WTC11 (cell line): ENCODE measurements at regions not wholly inside any gene's neighbourhood (a gene's known extent, or its start where the extent isn't known, plus 50 kb on each side); places are given as distances from the start of the nearest gene placed in this dataset.

Source experiments
- ATAC-seq: fragments of 200-7000 bp; cut with Tn5 transposase; 2 replicates; pipeline ENCODE4 v1.10.0; 2021; ENCODE audit warnings: mild to moderate bottlenecking, moderate library complexity
- CTCF ChIA-PET: fragments of 300-600 bp; sonication (Branson Sonifier 250); formaldehyde crosslinking; loops from one replicate; lab custom pipeline; 2021; ENCODE audit warnings: antibody characterized with exemption; lab: Charles Lee
- POLR2A ChIA-PET: fragments of 350-600 bp; sonication (Branson Sonifier 250); formaldehyde crosslinking; loops from one replicate; lab custom pipeline; 2021; ENCODE audit warnings: antibody characterized with exemption; lab: Charles Lee
- DNase-seq: peaks from one replicate; pipeline ENCODE4 v3.0.0; 2021; ENCODE audit warnings: low spot score
- H3K27ac Mint-ChIP-seq: 2 replicates; pipeline ENCODE4 v1.8.0; 2021; ENCODE audit warnings: mixed read lengths
- H3K27me3 Mint-ChIP-seq: 2 replicates; pipeline ENCODE4 v1.8.0; 2021; ENCODE audit warnings: low read depth, mild to moderate bottlenecking, moderate library complexity, mixed read lengths
- H3K36me3 Mint-ChIP-seq: 2 replicates; pipeline ENCODE4 v1.8.0; 2021; ENCODE audit warnings: mixed read lengths
- H3K4me1 Mint-ChIP-seq: 2 replicates; pipeline ENCODE4 v1.8.0; 2022; ENCODE audit warnings: mixed read lengths
- H3K4me3 Mint-ChIP-seq: 2 replicates; pipeline ENCODE4 v1.8.0; 2021; ENCODE audit warnings: mild to moderate bottlenecking, moderate library complexity, mixed read lengths
- H3K9me3 Mint-ChIP-seq: 2 replicates; pipeline ENCODE4 v1.8.0; 2021; ENCODE audit warnings: mixed read lengths
- CREB1 ChIP-seq: sonication (generic); formaldehyde crosslinking; IDR thresholded peaks from 2 replicates; pipeline ENCODE4 v1.8.0; 2023; ENCODE audit warnings: mild to moderate bottlenecking, missing genetic modification reagents
- FOXJ3 ChIP-seq: sonication (generic); formaldehyde crosslinking; IDR thresholded peaks from 2 replicates; pipeline ENCODE4 v1.9.0; 2021; ENCODE audit warnings: missing genetic modification reagents, mild to moderate bottlenecking, borderline replicate concordance
- FOXP1 ChIP-seq: sonication (generic); formaldehyde crosslinking; IDR thresholded peaks from 2 replicates; pipeline ENCODE4 v1.8.0; 2022; ENCODE audit warnings: missing genetic modification reagents, mild to moderate bottlenecking, moderate library complexity, borderline replicate concordance
- GABPB1 ChIP-seq: sonication (generic); formaldehyde crosslinking; IDR thresholded peaks from 2 replicates; pipeline ENCODE4 v1.8.1; 2023; ENCODE audit warnings: mild to moderate bottlenecking, missing genetic modification reagents
- JUN ChIP-seq: sonication (generic); formaldehyde crosslinking; IDR thresholded peaks from 2 replicates; pipeline ENCODE4 v1.8.0; 2023; ENCODE audit warnings: mild to moderate bottlenecking, missing genetic modification reagents
- NFYB ChIP-seq: sonication (generic); formaldehyde crosslinking; conservative IDR thresholded peaks from 2 replicates; pipeline ENCODE4 v1.8.0; 2022; ENCODE audit warnings: low read depth, missing genetic modification reagents
- NR1H2 ChIP-seq: sonication (generic); formaldehyde crosslinking; IDR thresholded peaks from 2 replicates; pipeline ENCODE4 v1.9.0; 2021; ENCODE audit warnings: mild to moderate bottlenecking, moderate library complexity, missing genetic modification reagents
- NR2C2 ChIP-seq: sonication (generic); formaldehyde crosslinking; IDR thresholded peaks from 2 replicates; pipeline ENCODE4 v1.8.0; 2022; ENCODE audit warnings: mild to moderate bottlenecking, missing genetic modification reagents
- OVOL2 ChIP-seq: fragments of 250-450 bp; sonication (Bioruptor Pico); IDR thresholded peaks from 2 replicates; pipeline ENCODE4 v1.9.0; 2021; ENCODE audit warnings: mild to moderate bottlenecking, borderline replicate concordance
- SMAD4 ChIP-seq: sonication (generic); formaldehyde crosslinking; IDR thresholded peaks from 2 replicates; pipeline ENCODE4 v1.8.0; 2022; ENCODE audit warnings: mild to moderate bottlenecking, missing genetic modification reagents
- ZBTB21 ChIP-seq: sonication (generic); formaldehyde crosslinking; IDR thresholded peaks from 2 replicates; pipeline ENCODE4 v1.8.1; 2023; ENCODE audit warnings: mild to moderate bottlenecking, missing genetic modification reagents, borderline replicate concordance
- ZNF138 ChIP-seq: sonication (generic); formaldehyde crosslinking; conservative IDR thresholded peaks from 2 replicates; pipeline ENCODE4 v1.8.1; 2022; ENCODE audit warnings: mild to moderate bottlenecking, moderate library complexity, missing genetic modification reagents
- ZNF396 ChIP-seq: fragments of 250-450 bp; sonication (Bioruptor Pico); IDR thresholded peaks from 2 replicates; pipeline ENCODE4 v1.8.0; 2021; ENCODE audit warnings: mild to moderate bottlenecking, moderate library complexity, borderline replicate concordance
- ZNF671 ChIP-seq: fragments of 250-450 bp; sonication (Bioruptor Pico); IDR thresholded peaks from 2 replicates; pipeline ENCODE4 v1.8.0; 2021; ENCODE audit warnings: mild to moderate bottlenecking
- TF ChIP-seq, protein P1 (sequence below): sonication (generic); formaldehyde crosslinking; IDR thresholded peaks from 2 replicates; pipeline ENCODE4 v1.8.0; 2022; ENCODE audit warnings: missing genetic modification reagents
- TF ChIP-seq, protein P2 (sequence below): sonication (generic); formaldehyde crosslinking; IDR thresholded peaks from 2 replicates; pipeline ENCODE4 v1.8.0; 2023; ENCODE audit warnings: missing genetic modification reagents
- TF ChIP-seq, protein P3 (sequence below): sonication (generic); formaldehyde crosslinking; IDR thresholded peaks from 2 replicates; pipeline ENCODE4 v1.8.1; 2022; ENCODE audit warnings: low read depth, mild to moderate bottlenecking, moderate library complexity, missing genetic modification reagents, borderline replicate concordance
- TF ChIP-seq, protein P4 (sequence below): sonication (generic); formaldehyde crosslinking; IDR thresholded peaks from 2 replicates; pipeline ENCODE4 v1.8.0; 2022; ENCODE audit warnings: mild to moderate bottlenecking, missing genetic modification reagents
- TF ChIP-seq, protein P5 (sequence below): fragments of 250-450 bp; sonication (Bioruptor Pico); conservative IDR thresholded peaks from 2 replicates; pipeline ENCODE4 v1.9.0; 2021; ENCODE audit warnings: mild to moderate bottlenecking

DNA sequence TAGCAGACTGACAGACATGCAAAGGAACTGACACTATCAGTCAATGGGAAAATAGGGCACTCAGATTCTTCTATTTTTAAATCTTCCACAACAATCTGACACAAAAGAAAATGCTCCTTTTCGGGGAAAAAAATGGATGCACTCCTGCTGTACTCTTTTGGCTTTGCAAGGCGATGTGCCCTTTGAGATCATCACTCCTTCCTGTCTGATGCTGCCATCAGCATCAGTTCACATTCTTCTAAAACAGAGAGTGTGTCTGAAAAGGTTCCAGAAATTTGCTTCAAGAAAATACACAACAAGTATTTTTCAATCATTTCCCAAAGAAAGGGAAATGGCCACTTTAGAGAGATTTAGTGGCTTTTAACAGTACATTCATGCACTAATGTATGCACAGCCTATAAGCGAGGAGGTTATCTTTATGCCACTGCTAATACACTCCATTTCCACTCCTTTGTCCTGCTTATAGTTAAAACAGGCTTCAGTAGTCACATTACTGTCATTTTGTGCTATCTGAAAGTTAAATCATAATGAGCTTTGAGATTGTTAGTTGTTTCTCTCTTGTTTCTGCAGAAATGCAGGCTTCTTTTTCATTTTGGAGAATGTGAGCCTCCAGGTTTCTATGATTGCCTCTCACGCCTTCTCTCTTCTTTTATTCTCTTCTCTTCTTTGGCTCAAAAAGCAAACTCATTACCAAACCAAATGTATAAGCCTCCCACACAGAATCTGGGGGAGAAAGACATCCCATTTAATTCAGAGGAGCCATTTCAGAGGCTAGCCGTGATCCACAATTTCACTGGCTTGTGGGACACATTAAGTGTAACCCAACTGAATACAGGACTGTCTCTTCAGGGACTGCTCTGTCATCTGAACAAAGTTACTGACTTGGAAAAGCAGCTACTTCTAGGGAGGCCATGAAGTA lies 110.9 kb upstream of the CCDC196 start:
- Mint-ChIP-seq H3K27ac (no peak overlapping the region), H3K27me3 (no peaks in the 10 kb centered on the region), H3K4me3 (no peak overlapping the region), H3K4me1 (peaks cover 5% of the 10 kb centered on the region), H3K36me3 (no peaks in the 10 kb centered on the region), H3K9me3 (peaks cover 4% of the 10 kb centered on the region)
- DNase-seq (no peak), ATAC-seq (no peak)
- ChIA-PET POLR2A (no interaction called here), CTCF (no interaction called here)
- TF ChIP-seq, protein P1, sequence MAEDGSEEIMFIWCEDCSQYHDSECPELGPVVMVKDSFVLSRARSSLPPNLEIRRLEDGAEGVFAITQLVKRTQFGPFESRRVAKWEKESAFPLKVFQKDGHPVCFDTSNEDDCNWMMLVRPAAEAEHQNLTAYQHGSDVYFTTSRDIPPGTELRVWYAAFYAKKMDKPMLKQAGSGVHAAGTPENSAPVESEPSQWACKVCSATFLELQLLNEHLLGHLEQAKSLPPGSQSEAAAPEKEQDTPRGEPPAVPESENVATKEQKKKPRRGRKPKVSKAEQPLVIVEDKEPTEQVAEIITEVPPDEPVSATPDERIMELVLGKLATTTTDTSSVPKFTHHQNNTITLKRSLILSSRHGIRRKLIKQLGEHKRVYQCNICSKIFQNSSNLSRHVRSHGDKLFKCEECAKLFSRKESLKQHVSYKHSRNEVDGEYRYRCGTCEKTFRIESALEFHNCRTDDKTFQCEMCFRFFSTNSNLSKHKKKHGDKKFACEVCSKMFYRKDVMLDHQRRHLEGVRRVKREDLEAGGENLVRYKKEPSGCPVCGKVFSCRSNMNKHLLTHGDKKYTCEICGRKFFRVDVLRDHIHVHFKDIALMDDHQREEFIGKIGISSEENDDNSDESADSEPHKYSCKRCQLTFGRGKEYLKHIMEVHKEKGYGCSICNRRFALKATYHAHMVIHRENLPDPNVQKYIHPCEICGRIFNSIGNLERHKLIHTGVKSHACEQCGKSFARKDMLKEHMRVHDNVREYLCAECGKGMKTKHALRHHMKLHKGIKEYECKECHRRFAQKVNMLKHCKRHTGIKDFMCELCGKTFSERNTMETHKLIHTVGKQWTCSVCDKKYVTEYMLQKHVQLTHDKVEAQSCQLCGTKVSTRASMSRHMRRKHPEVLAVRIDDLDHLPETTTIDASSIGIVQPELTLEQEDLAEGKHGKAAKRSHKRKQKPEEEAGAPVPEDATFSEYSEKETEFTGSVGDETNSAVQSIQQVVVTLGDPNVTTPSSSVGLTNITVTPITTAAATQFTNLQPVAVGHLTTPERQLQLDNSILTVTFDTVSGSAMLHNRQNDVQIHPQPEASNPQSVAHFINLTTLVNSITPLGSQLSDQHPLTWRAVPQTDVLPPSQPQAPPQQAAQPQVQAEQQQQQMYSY (CRISPR knock-in tag), result no peak
- no peak for TF ChIP-seq SMAD4 (CRISPR knock-in tag)
- TF ChIP-seq, protein P2, sequence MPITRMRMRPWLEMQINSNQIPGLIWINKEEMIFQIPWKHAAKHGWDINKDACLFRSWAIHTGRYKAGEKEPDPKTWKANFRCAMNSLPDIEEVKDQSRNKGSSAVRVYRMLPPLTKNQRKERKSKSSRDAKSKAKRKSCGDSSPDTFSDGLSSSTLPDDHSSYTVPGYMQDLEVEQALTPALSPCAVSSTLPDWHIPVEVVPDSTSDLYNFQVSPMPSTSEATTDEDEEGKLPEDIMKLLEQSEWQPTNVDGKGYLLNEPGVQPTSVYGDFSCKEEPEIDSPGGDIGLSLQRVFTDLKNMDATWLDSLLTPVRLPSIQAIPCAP (CRISPR knock-in tag), result no peak
- TF ChIP-seq NR2C2 (CRISPR knock-in tag), result no peak
- no peak for TF ChIP-seq OVOL2 (CRISPR knock-in tag)
- no peak for TF ChIP-seq JUN (CRISPR knock-in tag)

DNA sequence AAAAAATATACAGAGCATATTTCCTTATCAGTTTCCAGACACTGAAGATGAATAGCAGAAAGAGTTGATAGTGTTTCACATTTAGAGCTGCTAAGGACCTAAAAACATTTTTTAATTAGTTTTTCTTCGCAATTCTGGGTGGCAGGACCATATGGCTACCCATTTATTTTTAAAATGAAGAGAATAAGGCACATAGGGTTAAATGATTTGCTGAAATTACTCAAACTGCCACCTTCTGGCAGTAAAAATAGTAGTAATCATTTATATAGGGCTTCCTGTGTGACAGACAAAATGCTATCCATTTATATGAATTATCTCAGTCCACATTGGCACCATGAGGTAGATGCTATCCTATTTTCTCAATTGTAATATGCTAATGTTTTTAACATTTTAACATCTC lies 108.6 kb upstream of the CCDC196 start:
- Mint-ChIP-seq H3K4me1 (peaks cover 10% of the 10 kb centered on the region), H3K4me3 (no peak overlapping the region), H3K27me3 (no peaks in the 10 kb centered on the region), H3K36me3 (no peaks in the 10 kb centered on the region), H3K27ac (no peak overlapping the region), H3K9me3 (no peaks in the 10 kb centered on the region)
- no peak for ATAC-seq
- DNase-seq, result no peak
- ChIA-PET POLR2A (no interaction called here), CTCF (no interaction called here)
- TF ChIP-seq NR1H2 (no peak), ZNF138 (CRISPR knock-in tag) (no peak), GABPB1 (CRISPR knock-in tag) (no peak), ZNF396 (no peak), CREB1 (CRISPR knock-in tag) (no peak), ZBTB21 (CRISPR knock-in tag) (no peak), FOXJ3 (CRISPR knock-in tag) (no peak), NFYB (CRISPR knock-in tag) (no peak), ZNF671 (CRISPR knock-in tag) (no peak), FOXP1 (CRISPR knock-in tag) (no peak)
- TF ChIP-seq, protein P1 (CRISPR knock-in tag), result no peak
- TF ChIP-seq, protein P3, sequence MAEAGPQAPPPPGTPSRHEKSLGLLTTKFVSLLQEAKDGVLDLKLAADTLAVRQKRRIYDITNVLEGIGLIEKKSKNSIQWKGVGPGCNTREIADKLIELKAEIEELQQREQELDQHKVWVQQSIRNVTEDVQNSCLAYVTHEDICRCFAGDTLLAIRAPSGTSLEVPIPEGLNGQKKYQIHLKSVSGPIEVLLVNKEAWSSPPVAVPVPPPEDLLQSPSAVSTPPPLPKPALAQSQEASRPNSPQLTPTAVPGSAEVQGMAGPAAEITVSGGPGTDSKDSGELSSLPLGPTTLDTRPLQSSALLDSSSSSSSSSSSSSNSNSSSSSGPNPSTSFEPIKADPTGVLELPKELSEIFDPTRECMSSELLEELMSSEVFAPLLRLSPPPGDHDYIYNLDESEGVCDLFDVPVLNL, result no peak
- TF ChIP-seq, protein P2 (CRISPR knock-in tag), result no peak
- TF ChIP-seq, protein P4, sequence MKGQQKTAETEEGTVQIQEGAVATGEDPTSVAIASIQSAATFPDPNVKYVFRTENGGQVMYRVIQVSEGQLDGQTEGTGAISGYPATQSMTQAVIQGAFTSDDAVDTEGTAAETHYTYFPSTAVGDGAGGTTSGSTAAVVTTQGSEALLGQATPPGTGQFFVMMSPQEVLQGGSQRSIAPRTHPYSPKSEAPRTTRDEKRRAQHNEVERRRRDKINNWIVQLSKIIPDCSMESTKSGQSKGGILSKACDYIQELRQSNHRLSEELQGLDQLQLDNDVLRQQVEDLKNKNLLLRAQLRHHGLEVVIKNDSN (CRISPR knock-in tag), result no peak
- TF ChIP-seq, protein P5, sequence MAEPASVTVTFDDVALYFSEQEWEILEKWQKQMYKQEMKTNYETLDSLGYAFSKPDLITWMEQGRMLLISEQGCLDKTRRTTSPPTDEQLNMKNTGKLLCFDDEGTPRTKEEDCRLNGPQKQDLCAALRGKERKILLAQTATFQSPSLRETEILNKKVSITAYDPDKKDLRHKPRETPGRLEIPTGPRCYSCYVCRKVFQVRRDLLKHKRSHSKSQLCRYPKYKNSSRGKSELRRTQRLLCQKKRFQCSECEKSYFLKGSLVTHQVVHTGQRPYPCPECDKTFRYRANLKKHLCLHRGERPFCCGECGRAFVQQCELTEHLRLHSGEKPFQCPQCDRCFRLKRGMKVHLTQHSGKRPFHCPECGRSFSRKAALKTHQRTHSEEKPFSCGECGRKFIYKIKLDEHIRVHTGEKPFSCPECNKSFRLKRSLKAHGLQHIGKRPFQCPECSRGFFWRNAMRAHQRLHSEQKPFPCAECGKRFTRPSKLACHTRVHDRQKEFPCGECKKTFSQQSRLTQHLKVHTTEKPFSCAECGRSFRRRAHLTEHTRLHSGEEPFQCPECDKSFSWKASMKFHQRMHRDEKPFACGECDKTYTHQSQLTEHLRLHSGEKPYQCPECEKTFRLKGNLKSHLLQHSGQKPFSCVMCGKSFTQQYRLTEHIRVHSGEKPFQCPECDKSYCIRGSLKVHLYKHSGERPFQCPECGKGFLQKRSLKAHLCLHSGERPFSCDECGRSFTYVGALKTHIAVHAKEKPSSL (CRISPR knock-in tag), result no peak
